Cardiac fibroblast (primary cell): ENCODE measurements at regions not wholly inside any gene's neighbourhood (a gene's known extent, or its start where the extent isn't known, plus 50 kb on each side); places are given as distances from the start of the nearest gene placed in this dataset.
"Not testable (repeated sequence)": the region's sequence is repeated elsewhere in the genome, so short reads cannot be mapped to it uniquely, and the experiment has no call there.

Experiments
- DNase-seq, 2 donors: peaks; one replicate each; pipeline versions ENCODE4 v3.0.0 to v3.0.0-alpha.2; 2010; ENCODE audit warnings: low read depth in 2 of 2
- H3K4me3 ChIP-seq, 2 donors: replicated peaks in 1 of 2; 1 replicate in 1 of 2; 2 replicates in 1 of 2; pipeline ENCODE4 v1.5.1; 2011; ENCODE audit warnings: low read depth in 2 of 2, low read length in 2 of 2, mild to moderate bottlenecking in 2 of 2, moderate library complexity in 1 of 2
- TF ChIP-seq, protein P1 (sequence below): IDR thresholded peaks from one replicate; pipeline ENCODE4 v1.5.1; 2011; ENCODE audit warnings: low read depth, mild to moderate bottlenecking, low read length, inconsistent platforms

- TF ChIP-seq, protein P1, sequence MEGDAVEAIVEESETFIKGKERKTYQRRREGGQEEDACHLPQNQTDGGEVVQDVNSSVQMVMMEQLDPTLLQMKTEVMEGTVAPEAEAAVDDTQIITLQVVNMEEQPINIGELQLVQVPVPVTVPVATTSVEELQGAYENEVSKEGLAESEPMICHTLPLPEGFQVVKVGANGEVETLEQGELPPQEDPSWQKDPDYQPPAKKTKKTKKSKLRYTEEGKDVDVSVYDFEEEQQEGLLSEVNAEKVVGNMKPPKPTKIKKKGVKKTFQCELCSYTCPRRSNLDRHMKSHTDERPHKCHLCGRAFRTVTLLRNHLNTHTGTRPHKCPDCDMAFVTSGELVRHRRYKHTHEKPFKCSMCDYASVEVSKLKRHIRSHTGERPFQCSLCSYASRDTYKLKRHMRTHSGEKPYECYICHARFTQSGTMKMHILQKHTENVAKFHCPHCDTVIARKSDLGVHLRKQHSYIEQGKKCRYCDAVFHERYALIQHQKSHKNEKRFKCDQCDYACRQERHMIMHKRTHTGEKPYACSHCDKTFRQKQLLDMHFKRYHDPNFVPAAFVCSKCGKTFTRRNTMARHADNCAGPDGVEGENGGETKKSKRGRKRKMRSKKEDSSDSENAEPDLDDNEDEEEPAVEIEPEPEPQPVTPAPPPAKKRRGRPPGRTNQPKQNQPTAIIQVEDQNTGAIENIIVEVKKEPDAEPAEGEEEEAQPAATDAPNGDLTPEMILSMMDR = no peak
- DNase-seq = peak; percentile 22 to 53
- H3K4me3 ChIP-seq = no peak overlapping the region
These were observed 294.4 kb upstream of the TBX18 start for GRCh38 chr6:85058806-85059205.

DNA sequence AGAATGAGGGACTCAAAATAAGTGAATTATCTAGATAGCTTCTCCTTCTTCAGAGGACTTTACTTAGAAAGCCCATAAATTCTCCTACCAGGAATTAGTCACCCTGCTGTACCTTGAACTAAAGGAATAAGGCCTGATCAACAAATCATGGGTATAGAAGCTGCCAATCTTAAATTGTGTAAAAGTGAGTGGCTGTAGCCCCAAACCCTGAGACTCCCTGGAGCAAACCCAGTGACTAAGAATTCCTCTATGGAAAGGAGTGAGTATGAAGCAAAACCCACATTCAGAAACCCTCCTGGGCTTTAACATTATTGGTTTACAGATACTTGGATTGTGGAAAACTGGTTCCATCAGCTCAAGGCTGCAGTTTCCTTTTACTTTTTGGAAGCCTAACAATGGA lies 285.8 kb upstream of the TBX18 start:
- no peak overlapping the region for H3K4me3 ChIP-seq
- DNase-seq = no peak
- TF ChIP-seq, protein P1 = no peak

- TF ChIP-seq, protein P1 = no peak
These were observed 284.9 kb upstream of the TBX18 start for GRCh38 chr6:85049282-85049681.

DNA sequence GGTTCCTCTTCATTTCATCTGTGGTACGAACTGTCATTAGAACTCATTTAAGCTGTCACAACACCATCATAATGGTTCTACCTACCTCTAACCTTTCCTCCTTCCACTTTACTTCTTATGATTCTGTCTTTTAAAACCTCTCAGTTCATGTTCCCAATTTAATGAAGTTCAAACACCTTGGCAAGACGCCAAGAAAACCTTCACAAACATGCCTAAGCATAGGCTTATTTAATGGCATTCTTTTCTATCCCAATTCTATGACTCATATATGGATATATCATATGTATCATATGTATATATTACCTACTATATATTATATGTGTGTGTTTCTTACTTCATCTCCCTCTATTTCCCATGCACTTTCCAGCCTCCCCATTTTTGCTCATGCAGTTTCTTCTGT lies 283.4 kb upstream of the TBX18 start:
- TF ChIP-seq, protein P1 = no peak
- no peak overlapping the region for H3K4me3 ChIP-seq
- DNase-seq = no peak

More at GRCh38 chr6:85049282-85049681, 284.9 kb upstream of the TBX18 start:
- DNase-seq = peak; percentile 18 to 68
- no peak overlapping the region for H3K4me3 ChIP-seq

GRCh38 chr6:85045767-85046166 lies 281.4 kb upstream of the TBX18 start:
- not testable (repeated sequence) for DNase-seq, H3K4me3 ChIP-seq

DNA sequence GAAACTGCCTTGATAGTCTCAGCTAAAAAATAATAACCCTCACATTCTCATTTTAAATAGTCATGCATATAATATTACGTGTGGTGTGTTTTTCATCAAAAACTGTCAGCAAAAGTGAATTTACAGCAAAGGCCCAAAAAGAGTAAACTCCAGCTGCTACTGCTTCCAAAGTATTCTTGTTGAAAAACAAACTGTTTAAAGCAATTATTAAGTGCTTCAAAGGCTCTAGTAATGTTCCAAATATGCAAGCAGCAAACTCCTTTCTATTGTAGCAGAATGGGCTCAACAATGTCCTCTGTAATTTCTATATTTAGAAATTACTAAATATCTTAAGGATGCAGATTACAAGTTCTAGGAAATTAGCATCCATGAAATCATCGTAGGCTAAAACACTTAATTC lies 280.0 kb upstream of the TBX18 start:
- peak; percentile 14 to 41 for DNase-seq
- TF ChIP-seq, protein P1 = no peak
- no peak overlapping the region for H3K4me3 ChIP-seq

DNA sequence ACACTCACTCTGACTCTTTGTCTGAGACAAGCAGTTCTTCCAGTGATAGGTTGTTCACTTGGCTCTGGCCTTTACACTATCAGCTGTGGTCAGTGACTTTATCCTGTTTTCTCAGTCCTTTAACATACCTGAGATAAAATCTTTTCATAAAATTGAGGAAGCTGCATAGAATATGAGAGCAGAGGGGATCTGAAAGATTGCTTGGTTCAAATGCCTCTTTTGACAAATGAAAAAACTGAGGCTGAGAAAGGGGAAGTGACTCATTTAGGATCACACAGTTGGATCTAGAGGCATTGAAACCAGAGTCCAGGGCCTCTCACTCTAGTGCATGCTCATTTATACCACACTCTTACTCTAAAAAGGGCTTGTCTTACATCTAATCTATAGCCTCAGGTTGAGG lies 277.0 kb upstream of the TBX18 start:
- no peak overlapping the region for H3K4me3 ChIP-seq
- DNase-seq = peak in 1 of 2 donors; percentile 23
- TF ChIP-seq, protein P1 = no peak
